Smooth muscle cell (in vitro differentiated cells): ENCODE measurements at regions not wholly inside any gene's neighbourhood (a gene's known extent, or its start where the extent isn't known, plus 50 kb on each side); places are given as distances from the start of the nearest gene placed in this dataset.
"Not testable (repeated sequence)": the region's sequence is repeated elsewhere in the genome, so short reads cannot be mapped to it uniquely, and the experiment has no call there.

Experiments used
- DNase-seq: peaks from one replicate; lab custom pipeline; 2025; ENCODE audit not compliant: unreplicated experiment; lab: John Stamatoyannopoulos, UW
- H2AFZ ChIP-seq: fragments of 200-600 bp; sonication (generic); 2 replicates; pipeline ENCODE4 v1.6.0; 2016; ENCODE audit warnings: antibody characterized with exemption, low read depth, mild to moderate bottlenecking
- H3F3A ChIP-seq: fragments of 200-600 bp; sonication (generic); 2 replicates; pipeline ENCODE4 v1.6.0; 2017; ENCODE audit warnings: antibody characterized with exemption, low read depth
- H3K27ac ChIP-seq: fragments of 200-600 bp; sonication (generic); 2 replicates; pipeline ENCODE4 v1.5.1; 2016; ENCODE audit warnings: low read depth, mild to moderate bottlenecking
- H3K27me3 ChIP-seq: fragments of 200-600 bp; sonication (generic); 2 replicates; pipeline ENCODE4 v1.6.1; 2016; ENCODE audit warnings: low read depth, mild to moderate bottlenecking
- H3K36me3 ChIP-seq: fragments of 200-600 bp; sonication (generic); 2 replicates; pipeline ENCODE4 v1.5.1; 2016; ENCODE audit warnings: low read depth
- H3K4me1 ChIP-seq: fragments of 200-600 bp; sonication (generic); 2 replicates; pipeline ENCODE4 v1.5.1; 2016; ENCODE audit warnings: low read depth
- H3K4me2 ChIP-seq: fragments of 200-600 bp; sonication (generic); 2 replicates; pipeline ENCODE4 v1.6.0; 2016; ENCODE audit warnings: mild to moderate bottlenecking
- H3K4me3 ChIP-seq: fragments of 200-600 bp; sonication (generic); 2 replicates; pipeline ENCODE4 v1.5.1; 2016; ENCODE audit warnings: mild to moderate bottlenecking
- H3K79me2 ChIP-seq: fragments of 200-600 bp; sonication (generic); 2 replicates; pipeline ENCODE4 v1.6.0; 2016; ENCODE audit warnings: low read depth, mild to moderate bottlenecking
- H3K9ac ChIP-seq: fragments of 200-600 bp; sonication (generic); 2 replicates; pipeline ENCODE4 v1.6.0; 2016; ENCODE audit warnings: low read depth
- H3K9me3 ChIP-seq: fragments of 200-600 bp; sonication (generic); replicated peaks from 2 replicates; pipeline ENCODE4 v1.5.1; 2016; ENCODE audit warnings: low read depth
- H4K20me1 ChIP-seq: fragments of 200-600 bp; sonication (generic); 2 replicates; pipeline ENCODE4 v1.6.0; 2016; ENCODE audit warnings: low read depth
- WGBS: methylation state at CpG from one replicate; pipeline ENCODE4 v1.1.7; 2016; ENCODE audit warnings: low lambda C conversion rate; 5-methylcytosine and 5-hydroxymethylcytosine counted together
- TF ChIP-seq, protein P1 (sequence below): fragments of 200-600 bp; sonication (generic); IDR thresholded peaks from 2 replicates; pipeline ENCODE4 v1.5.1; 2017; ENCODE audit warnings: borderline replicate concordance, mild to moderate bottlenecking, antibody characterized with exemption; ENCODE audit not compliant: insufficient read depth, poor library complexity, severe bottlenecking

DNA sequence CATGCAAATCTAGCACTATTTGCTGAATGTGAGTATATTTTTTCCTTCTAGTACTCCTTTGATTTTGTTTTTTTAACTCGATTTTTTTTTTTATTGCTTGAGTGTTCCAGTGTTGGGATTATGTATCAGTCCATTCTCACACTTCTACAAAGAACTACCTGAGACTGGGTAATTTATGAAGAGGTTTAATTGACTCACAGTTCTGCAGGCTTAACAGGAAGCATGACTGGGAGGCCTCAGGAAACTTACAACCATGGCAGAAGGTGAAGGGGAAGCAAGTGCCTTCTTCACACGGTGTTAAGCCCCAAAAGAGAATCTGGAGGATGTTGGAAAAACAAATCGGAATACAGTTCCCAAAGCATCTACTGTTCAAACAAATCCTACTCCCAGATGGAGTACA is 69.1 kb downstream of the ZNF518B start:
- 80% methylated on average over 3 of the region's 3 CpGs for WGBS
- H3F3A ChIP-seq, H2AFZ ChIP-seq, H4K20me1 ChIP-seq, H3K4me1 ChIP-seq, H3K4me3 ChIP-seq, H3K27me3 ChIP-seq, H3K79me2 ChIP-seq, DNase-seq, H3K27ac ChIP-seq, H3K4me2 ChIP-seq, H3K9me3 ChIP-seq, H3K36me3 ChIP-seq, H3K9ac ChIP-seq: not testable (repeated sequence)

DNA sequence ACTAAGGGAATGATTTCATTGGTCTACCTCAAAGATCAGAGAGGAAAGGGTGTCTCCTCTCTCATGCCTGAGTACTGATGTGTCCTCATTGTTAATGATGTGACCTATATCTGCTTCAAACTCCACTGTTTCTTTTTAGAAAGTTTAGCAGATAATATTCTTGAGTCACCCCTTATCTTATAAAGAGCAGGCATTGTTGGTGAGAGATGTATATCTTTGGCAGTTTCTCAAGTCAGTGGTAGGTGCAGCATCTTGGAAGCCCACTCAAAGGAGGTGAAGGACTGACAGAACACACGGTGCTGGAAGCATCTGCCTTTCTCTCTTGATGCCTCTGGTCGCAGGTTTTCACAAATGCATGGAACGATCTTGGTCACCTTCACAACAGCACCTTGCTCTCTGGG is 71.2 kb downstream of the ZNF518B start:
- H3K9ac ChIP-seq: no peak overlapping the region
- H3K4me1 ChIP-seq: no peaks in the 10 kb centered on the region
- H3K27ac ChIP-seq: no peak overlapping the region
- H3K27me3 ChIP-seq: no peaks in the 10 kb centered on the region
- no peaks in the 10 kb centered on the region for H3K36me3 ChIP-seq
- 92% methylated on average over 3 of the region's 3 CpGs for WGBS
- H2AFZ ChIP-seq: no peak overlapping the region
- TF ChIP-seq, protein P1, sequence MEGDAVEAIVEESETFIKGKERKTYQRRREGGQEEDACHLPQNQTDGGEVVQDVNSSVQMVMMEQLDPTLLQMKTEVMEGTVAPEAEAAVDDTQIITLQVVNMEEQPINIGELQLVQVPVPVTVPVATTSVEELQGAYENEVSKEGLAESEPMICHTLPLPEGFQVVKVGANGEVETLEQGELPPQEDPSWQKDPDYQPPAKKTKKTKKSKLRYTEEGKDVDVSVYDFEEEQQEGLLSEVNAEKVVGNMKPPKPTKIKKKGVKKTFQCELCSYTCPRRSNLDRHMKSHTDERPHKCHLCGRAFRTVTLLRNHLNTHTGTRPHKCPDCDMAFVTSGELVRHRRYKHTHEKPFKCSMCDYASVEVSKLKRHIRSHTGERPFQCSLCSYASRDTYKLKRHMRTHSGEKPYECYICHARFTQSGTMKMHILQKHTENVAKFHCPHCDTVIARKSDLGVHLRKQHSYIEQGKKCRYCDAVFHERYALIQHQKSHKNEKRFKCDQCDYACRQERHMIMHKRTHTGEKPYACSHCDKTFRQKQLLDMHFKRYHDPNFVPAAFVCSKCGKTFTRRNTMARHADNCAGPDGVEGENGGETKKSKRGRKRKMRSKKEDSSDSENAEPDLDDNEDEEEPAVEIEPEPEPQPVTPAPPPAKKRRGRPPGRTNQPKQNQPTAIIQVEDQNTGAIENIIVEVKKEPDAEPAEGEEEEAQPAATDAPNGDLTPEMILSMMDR: no peak
- no peak overlapping the region for H3K4me3 ChIP-seq
- no peaks in the 10 kb centered on the region for H3F3A ChIP-seq
- H4K20me1 ChIP-seq: no peaks in the 10 kb centered on the region
- no peak for DNase-seq
- no peaks in the 10 kb centered on the region for H3K79me2 ChIP-seq
- no peaks in the 10 kb centered on the region for H3K9me3 ChIP-seq
- no peak overlapping the region for H3K4me2 ChIP-seq

- Histone ChIP-seq H3K79me2 (no peaks in the 10 kb centered on the region), H4K20me1 (no peaks in the 10 kb centered on the region), H3K9me3 (no peaks in the 10 kb centered on the region), H3F3A (no peaks in the 10 kb centered on the region), H3K27ac (no peak overlapping the region), H3K4me1 (no peaks in the 10 kb centered on the region), H3K27me3 (no peaks in the 10 kb centered on the region), H3K36me3 (no peaks in the 10 kb centered on the region), H3K4me2 (no peak overlapping the region), H3K4me3 (no peak overlapping the region), H3K9ac (no peak overlapping the region), H2AFZ (no peak overlapping the region)
- TF ChIP-seq, protein P1: no peak
- WGBS: 81% methylated on average over 1 of the region's 1 CpG
- DNase-seq: no peak
Observed at GRCh38 chr4:10384974-10385373, 72.3 kb downstream of the ZNF518B start.

DNA sequence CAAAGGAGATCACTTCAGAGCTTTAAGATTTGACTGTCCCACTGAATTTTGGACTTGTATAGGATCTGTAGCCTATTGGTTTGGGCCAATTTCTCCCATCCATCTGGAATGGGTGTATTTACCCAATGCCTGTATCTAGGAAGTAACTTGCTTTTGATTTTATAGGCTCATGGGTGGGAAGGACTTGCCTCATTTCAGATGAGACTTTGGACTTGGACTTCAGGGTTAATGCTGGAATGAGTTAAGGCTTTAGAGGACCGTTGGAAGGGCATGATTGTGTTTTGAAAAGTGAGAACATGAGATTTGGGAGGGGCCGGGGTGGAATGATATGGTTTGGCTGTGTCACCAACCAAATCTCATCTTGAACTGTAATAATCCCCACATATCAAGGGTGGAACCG is 73.8 kb downstream of the ZNF518B start:
- H3K4me2 ChIP-seq: no peak overlapping the region
- no peaks in the 10 kb centered on the region for H3K79me2 ChIP-seq
- no peaks in the 10 kb centered on the region for H3F3A ChIP-seq
- H4K20me1 ChIP-seq: no peaks in the 10 kb centered on the region
- H3K36me3 ChIP-seq: no peaks in the 10 kb centered on the region
- H3K27ac ChIP-seq: no peak overlapping the region
- H3K9ac ChIP-seq: no peak overlapping the region
- H3K4me1 ChIP-seq: no peaks in the 10 kb centered on the region
- no peak overlapping the region for H3K4me3 ChIP-seq
- TF ChIP-seq, protein P1: no peak
- WGBS: 92% methylated on average over 3 of the region's 3 CpGs
- no peak for DNase-seq
- no peak overlapping the region for H2AFZ ChIP-seq
- no peaks in the 10 kb centered on the region for H3K9me3 ChIP-seq
- H3K27me3 ChIP-seq: no peaks in the 10 kb centered on the region

DNA sequence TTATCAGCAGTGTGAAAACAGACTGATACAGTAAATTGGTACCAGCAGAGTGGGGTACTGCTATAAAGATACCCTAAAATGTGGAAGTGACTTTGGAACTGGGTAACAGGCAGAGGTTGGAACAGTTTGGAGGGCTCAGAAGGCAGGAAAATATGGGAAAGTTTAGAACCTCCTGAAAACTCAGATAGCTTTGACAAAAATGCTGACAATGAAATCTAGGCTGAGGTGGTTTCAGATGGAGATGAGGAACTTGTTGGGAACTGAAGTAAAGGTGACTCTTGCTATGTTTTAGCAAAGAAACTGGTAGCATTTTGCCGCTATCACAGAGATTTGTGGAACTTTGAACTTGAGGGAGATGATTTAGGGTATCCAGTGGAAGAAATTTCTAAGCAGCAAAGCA is 75.1 kb downstream of the ZNF518B start:
- H3K27me3 ChIP-seq, DNase-seq, H3K79me2 ChIP-seq, H3K4me2 ChIP-seq, H3K4me3 ChIP-seq, H3F3A ChIP-seq, H3K4me1 ChIP-seq, H4K20me1 ChIP-seq, H3K9me3 ChIP-seq, H2AFZ ChIP-seq, H3K36me3 ChIP-seq, H3K27ac ChIP-seq, H3K9ac ChIP-seq: not testable (repeated sequence)
- WGBS: 96% methylated on average over 1 of the region's 1 CpG
